ENCODE measurements at regions not wholly inside any gene's neighbourhood (a gene's known extent, or its start where the extent isn't known, plus 50 kb on each side); places are given as distances from the start of the nearest gene placed in this dataset.
A peak's percentile ranks its signal among the peaks of the same experiment; 100 is the strongest.

DNA sequence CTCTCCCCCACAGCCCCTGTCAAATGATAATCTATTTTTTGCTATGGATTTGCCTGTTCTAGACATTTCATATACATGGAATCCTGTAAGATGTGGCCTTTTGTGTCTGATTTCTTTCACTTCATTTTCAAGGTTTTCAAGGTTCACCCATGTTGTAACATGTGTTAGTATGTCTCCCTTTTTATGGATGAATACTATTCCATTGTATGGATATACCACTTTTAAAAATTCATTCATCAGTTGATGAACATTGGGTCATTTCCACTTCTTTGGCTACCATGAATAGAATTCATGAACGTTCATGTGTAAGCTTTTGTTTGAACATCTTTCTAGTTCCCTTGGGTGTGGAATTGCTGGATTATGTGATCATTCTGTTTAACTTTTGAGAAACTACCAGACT is 94.7 kb upstream of the ZNF366 start:
- ChIA-PET POLR2A (no interaction called here), CTCF (no interaction called here)
- ATAC-seq (no peak), DNase-seq (no peak)
- Histone ChIP-seq H3K4me1 (ENCODE audit: control insufficient read depth in 2 of 2, insufficient read depth in 2 of 2, low read length in 2 of 2) (no peaks in the 10 kb centered on the region), H3K27me3 (ENCODE audit: control insufficient read depth in 2 of 2, insufficient read depth in 2 of 2, low read length in 2 of 2) (no peaks in the 10 kb centered on the region), H3K36me3 (ENCODE audit: control insufficient read depth in 2 of 3, insufficient read depth in 3 of 3, low read length in 3 of 3) (no peaks in the 10 kb centered on the region), H3K9me3 (ENCODE audit: control insufficient read depth in 2 of 3, low read length in 3 of 3) (no peaks in the 10 kb centered on the region), H3K27ac (ENCODE audit: low read depth, low read length) (no peak overlapping the region), H3K4me3 (ENCODE audit: low read length) (no peak overlapping the region)
- H3K9me3 Mint-ChIP-seq, result peaks cover 0 to 3% (median 0%) of the 10 kb centered on the region in 11 donors
- intact Hi-C loops (cut with micrococcal nuclease), result no loop called here
- no peak overlapping the region for H3K27ac Mint-ChIP-seq
- H3K4me3 Mint-ChIP-seq, result no peak overlapping the region
- no peaks in the 10 kb centered on the region for H3K36me3 Mint-ChIP-seq
- H3K4me1 Mint-ChIP-seq, result peaks cover 0 to 7% (median 0%) of the 10 kb centered on the region in 7 donors
- H3K27me3 Mint-ChIP-seq, result peaks cover 0 to 5% (median 0%) of the 10 kb centered on the region in 5 donors

DNA sequence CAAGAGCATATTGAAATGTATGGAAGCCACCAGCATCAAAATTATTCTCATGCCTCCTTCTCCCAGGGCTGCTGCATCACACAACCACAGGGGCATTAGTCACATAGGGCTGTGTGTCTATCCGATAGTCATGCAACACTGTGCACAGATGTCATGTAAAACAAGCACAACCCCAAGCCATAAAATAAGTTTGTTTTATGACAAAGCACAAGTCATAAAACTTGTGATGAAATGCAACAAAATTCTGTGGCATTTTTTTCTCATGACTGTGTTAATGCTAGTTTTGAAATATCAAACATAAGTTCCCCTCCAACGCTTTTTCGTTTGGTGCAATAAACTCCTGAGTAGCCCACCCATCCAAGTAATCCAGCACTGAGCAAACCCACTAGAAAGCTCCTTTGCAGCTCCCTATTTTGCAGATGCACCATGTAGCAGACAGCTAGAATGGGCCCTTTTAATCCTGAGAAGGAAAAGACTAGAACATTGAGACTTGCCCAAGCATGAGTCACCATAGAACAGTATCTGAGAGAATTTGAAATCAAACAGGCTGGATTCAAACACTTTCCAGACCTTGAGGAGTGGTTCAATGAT is 93.3 kb upstream of the ZNF366 start:
- Mint-ChIP-seq H3K27ac (no peak overlapping the region), H3K4me1 (peaks cover 0 to 7% (median 0%) of the 10 kb centered on the region in 7 donors), H3K4me3 (no peak overlapping the region), H3K27me3 (peaks cover 0 to 4% (median 0%) of the 10 kb centered on the region in 5 donors), H3K36me3 (no peaks in the 10 kb centered on the region), H3K9me3 (peaks cover 0 to 3% (median 0%) of the 10 kb centered on the region in 11 donors)
- no peak for DNase-seq
- Histone ChIP-seq H3K36me3 (ENCODE audit: control insufficient read depth in 2 of 3, insufficient read depth in 3 of 3, low read length in 3 of 3) (no peaks in the 10 kb centered on the region), H3K4me1 (ENCODE audit: control insufficient read depth in 2 of 2, insufficient read depth in 2 of 2, low read length in 2 of 2) (no peaks in the 10 kb centered on the region), H3K27me3 (ENCODE audit: control insufficient read depth in 2 of 2, insufficient read depth in 2 of 2, low read length in 2 of 2) (no peaks in the 10 kb centered on the region), H3K4me3 (ENCODE audit: low read length) (no peak overlapping the region), H3K9me3 (ENCODE audit: control insufficient read depth in 2 of 3, low read length in 3 of 3) (no peaks in the 10 kb centered on the region), H3K27ac (ENCODE audit: low read depth, low read length) (no peak overlapping the region)
- ATAC-seq, result peak; percentile 60
- intact Hi-C loops (cut with micrococcal nuclease), result no loop called here
- ChIA-PET POLR2A (no interaction called here), CTCF (interaction anchor here (0.6 kb wide), 1 partner anchor 12 kb away, joined by 3 read pairs; no protein-coding TSS in a partner anchor)

DNA sequence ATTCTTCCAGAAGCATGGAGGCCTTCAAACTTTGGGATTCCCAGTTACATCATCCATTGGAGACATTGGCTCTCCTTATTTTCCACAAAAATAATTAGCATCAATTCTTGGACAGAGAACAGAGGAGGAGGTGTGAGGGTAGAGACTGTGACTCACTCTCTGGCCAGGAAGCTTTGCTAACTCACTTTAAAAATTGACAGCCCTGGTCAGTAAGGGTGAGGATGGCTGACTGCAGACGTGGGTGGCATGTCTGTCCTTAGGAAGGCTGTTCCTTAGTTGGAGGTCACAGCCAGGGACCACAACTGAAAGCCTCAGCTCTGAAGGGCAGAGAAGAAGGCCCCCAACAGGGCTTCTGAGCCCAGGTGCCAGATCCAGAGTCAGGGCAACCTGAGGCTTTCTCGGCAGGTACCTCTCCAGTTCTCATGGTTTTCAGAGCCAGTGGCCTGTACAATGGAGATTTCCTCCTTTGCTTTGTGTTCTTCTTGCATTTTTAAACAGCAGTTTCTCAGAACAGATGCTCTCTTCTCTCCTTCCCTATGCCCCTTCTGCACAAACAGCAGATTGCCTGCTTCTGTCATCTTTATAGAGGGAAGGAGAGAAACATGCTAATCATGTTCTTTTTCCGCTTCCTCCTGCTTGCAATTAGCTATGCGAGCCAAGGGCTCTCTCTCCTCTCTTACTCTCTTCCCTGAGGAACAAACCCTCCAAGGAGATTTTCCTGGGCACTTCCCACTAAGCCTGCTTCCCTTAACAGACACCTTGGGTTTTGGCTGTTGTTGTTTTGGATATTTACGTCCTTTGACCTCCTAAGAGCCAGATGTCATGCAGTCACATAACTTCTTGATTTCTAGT is 92.5 kb upstream of the ZNF366 start:
- Mint-ChIP-seq H3K4me3 (no peak overlapping the region), H3K27me3 (peaks cover 0 to 6% (median 0%) of the 10 kb centered on the region in 5 donors), H3K9me3 (peaks cover 0 to 3% (median 0%) of the 10 kb centered on the region in 11 donors), H3K4me1 (peaks cover 0 to 7% (median 0%) of the 10 kb centered on the region in 7 donors), H3K36me3 (no peaks in the 10 kb centered on the region), H3K27ac (no peak overlapping the region)
- Histone ChIP-seq H3K27ac (ENCODE audit: low read depth, low read length) (no peak overlapping the region), H3K36me3 (ENCODE audit: control insufficient read depth in 2 of 3, insufficient read depth in 3 of 3, low read length in 3 of 3) (no peaks in the 10 kb centered on the region), H3K27me3 (ENCODE audit: control insufficient read depth in 2 of 2, insufficient read depth in 2 of 2, low read length in 2 of 2) (peaks cover 0 to 2% of the 10 kb centered on the region in 2 donors), H3K9me3 (ENCODE audit: control insufficient read depth in 2 of 3, low read length in 3 of 3) (no peaks in the 10 kb centered on the region), H3K4me3 (ENCODE audit: low read length) (no peak overlapping the region), H3K4me1 (ENCODE audit: control insufficient read depth in 2 of 2, insufficient read depth in 2 of 2, low read length in 2 of 2) (no peaks in the 10 kb centered on the region)
- POLR2A ChIA-PET, result no interaction called here
- CTCF ChIA-PET, result interaction anchor here (0.6 kb wide), 1 partner anchor 12 kb away, joined by 3 read pairs; no protein-coding TSS in a partner anchor
- intact Hi-C loops (cut with micrococcal nuclease), result no loop called here
- ATAC-seq, result no peak
- DNase-seq, result no peak

DNA sequence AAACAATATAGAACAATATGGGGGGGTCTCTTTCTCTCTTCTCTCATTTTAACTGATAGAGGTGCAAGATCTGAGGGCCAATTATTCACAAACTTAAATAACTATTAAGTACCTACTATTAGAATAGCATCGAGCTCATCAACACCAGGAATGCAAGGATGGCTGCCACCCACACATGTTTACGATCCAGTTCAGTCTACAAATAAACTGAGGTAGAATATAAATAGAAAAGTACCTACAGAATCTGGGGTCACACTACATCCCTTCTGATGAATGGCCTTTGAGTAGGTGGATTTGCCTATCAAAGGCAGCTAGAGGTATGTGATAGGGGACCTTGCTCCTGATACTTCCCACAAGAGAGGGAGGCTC is 91.8 kb upstream of the ZNF366 start:
- H3K4me1 ChIP-seq (ENCODE audit: control insufficient read depth in 2 of 2, insufficient read depth in 2 of 2, low read length in 2 of 2), result no peaks in the 10 kb centered on the region
- Mint-ChIP-seq H3K27ac (no peak overlapping the region), H3K36me3 (no peaks in the 10 kb centered on the region), H3K4me3 (no peak overlapping the region), H3K9me3 (peaks cover 0 to 3% (median 0%) of the 10 kb centered on the region in 11 donors), H3K4me1 (peaks cover 0 to 7% (median 0%) of the 10 kb centered on the region in 7 donors), H3K27me3 (peaks cover 0 to 6% (median 0%) of the 10 kb centered on the region in 5 donors)
- intact Hi-C loops (cut with micrococcal nuclease), result no loop called here
- H3K36me3 ChIP-seq (ENCODE audit: control insufficient read depth in 2 of 3, insufficient read depth in 3 of 3, low read length in 3 of 3), result no peaks in the 10 kb centered on the region
- no peaks in the 10 kb centered on the region for H3K9me3 ChIP-seq (ENCODE audit: control insufficient read depth in 2 of 3, low read length in 3 of 3)
- CTCF ChIA-PET, result no interaction called here
- no peak overlapping the region for H3K27ac ChIP-seq (ENCODE audit: low read depth, low read length)
- H3K4me3 ChIP-seq (ENCODE audit: low read length), result no peak overlapping the region
- H3K27me3 ChIP-seq (ENCODE audit: control insufficient read depth in 2 of 2, insufficient read depth in 2 of 2, low read length in 2 of 2), result peaks cover 0 to 2% of the 10 kb centered on the region in 2 donors
- POLR2A ChIA-PET, result no interaction called here
- DNase-seq (no peak), ATAC-seq (no peak)

DNA sequence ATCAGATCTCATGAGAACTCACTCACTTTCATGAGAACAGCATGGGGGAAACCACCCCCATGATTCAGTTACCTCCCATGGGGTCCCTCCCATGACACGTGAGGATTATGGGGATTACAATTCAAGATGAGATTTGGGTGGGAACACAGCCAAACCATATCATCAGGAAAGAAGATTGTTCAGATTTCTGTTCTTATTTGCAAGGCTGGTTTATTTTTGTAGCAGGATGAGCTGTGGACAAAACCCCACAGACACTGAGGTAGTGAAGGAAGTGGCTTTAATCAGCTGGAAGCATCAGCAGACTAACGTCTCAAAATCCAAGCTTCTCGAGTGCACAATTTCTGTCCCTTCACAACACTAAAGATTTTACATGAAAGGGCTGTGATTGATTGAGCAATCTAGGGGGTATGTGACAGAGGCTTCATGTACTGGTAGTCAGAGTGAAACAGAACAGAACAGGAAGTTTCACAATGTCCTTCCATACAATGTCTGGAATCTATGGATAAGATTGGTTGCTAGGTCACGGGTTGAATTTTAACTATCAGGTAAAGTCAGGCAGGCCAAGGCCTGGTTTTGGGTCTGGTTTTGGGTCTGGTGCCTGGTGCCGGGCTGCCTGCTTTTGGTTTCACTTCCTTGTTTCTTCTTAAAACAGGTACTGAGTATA is 91.3 kb upstream of the ZNF366 start:
- DNase-seq (no peak), ATAC-seq (peak; percentile 18)
- H3K36me3 Mint-ChIP-seq, result no peaks in the 10 kb centered on the region
- Histone ChIP-seq H3K4me1 (ENCODE audit: control insufficient read depth in 2 of 2, insufficient read depth in 2 of 2, low read length in 2 of 2) (no peaks in the 10 kb centered on the region), H3K9me3 (ENCODE audit: control insufficient read depth in 2 of 3, low read length in 3 of 3) (no peaks in the 10 kb centered on the region), H3K36me3 (ENCODE audit: control insufficient read depth in 2 of 3, insufficient read depth in 3 of 3, low read length in 3 of 3) (no peaks in the 10 kb centered on the region), H3K27ac (ENCODE audit: low read depth, low read length) (no peak overlapping the region), H3K27me3 (ENCODE audit: control insufficient read depth in 2 of 2, insufficient read depth in 2 of 2, low read length in 2 of 2) (peaks cover 0 to 2% of the 10 kb centered on the region in 2 donors), H3K4me3 (ENCODE audit: low read length) (no peak overlapping the region)
- H3K4me3 Mint-ChIP-seq, result no peak overlapping the region
- H3K4me1 Mint-ChIP-seq, result peaks cover 0 to 7% (median 0%) of the 10 kb centered on the region in 7 donors
- H3K9me3 Mint-ChIP-seq, result peaks cover 0 to 3% (median 0%) of the 10 kb centered on the region in 11 donors
- intact Hi-C loops (cut with micrococcal nuclease), result no loop called here
- ChIA-PET POLR2A (no interaction called here), CTCF (no interaction called here)
- no peak overlapping the region for H3K27ac Mint-ChIP-seq
- H3K27me3 Mint-ChIP-seq, result peaks cover 0 to 6% (median 0%) of the 10 kb centered on the region in 5 donors

DNA sequence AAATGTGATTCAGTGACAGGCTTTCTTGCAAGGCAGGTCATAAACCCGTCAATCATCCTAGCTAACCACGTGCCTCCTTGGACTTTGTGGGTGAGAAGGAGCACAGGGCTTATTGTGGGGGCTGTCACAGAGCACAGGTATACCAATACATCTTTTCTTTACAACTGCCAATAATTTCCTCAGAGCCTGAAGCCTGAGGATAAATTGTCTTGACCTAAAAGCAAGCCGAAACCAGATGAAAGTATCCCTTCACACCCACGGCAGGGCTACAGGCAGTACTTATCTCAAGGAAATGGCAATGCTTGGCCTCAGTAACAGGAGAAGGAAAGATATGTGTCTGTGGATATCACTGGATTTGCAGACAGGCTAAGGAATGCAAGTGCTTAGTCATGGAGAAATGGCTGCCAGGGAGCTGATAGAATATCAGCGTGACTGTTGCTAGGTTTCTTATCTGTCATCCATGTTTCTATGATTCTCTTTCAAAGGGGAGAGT is 90.3 kb upstream of the ZNF366 start:
- ChIA-PET CTCF (no interaction called here), POLR2A (no interaction called here)
- H3K27me3 ChIP-seq (ENCODE audit: control insufficient read depth in 2 of 2, insufficient read depth in 2 of 2, low read length in 2 of 2), result peaks cover 0 to 2% of the 10 kb centered on the region in 2 donors
- no peak overlapping the region for H3K27ac Mint-ChIP-seq
- peaks cover 0 to 7% (median 0%) of the 10 kb centered on the region in 7 donors for H3K4me1 Mint-ChIP-seq
- intact Hi-C loops (cut with micrococcal nuclease), result no loop called here
- no peaks in the 10 kb centered on the region for H3K4me1 ChIP-seq (ENCODE audit: control insufficient read depth in 2 of 2, insufficient read depth in 2 of 2, low read length in 2 of 2)
- H3K27me3 Mint-ChIP-seq, result peaks cover 0 to 6% (median 0%) of the 10 kb centered on the region in 5 donors
- H3K36me3 ChIP-seq (ENCODE audit: control insufficient read depth in 2 of 3, insufficient read depth in 3 of 3, low read length in 3 of 3), result no peaks in the 10 kb centered on the region
- H3K4me3 ChIP-seq (ENCODE audit: low read length), result no peak overlapping the region
- no peak for ATAC-seq
- H3K36me3 Mint-ChIP-seq, result no peaks in the 10 kb centered on the region
- peaks cover 0 to 3% (median 0%) of the 10 kb centered on the region in 11 donors for H3K9me3 Mint-ChIP-seq
- DNase-seq, result no peak
- H3K9me3 ChIP-seq (ENCODE audit: control insufficient read depth in 2 of 3, low read length in 3 of 3), result no peaks in the 10 kb centered on the region
- H3K4me3 Mint-ChIP-seq, result no peak overlapping the region
- H3K27ac ChIP-seq (ENCODE audit: low read depth, low read length), result no peak overlapping the region
